Bronchial epithelial cell (primary cell): ENCODE measurements at regions not wholly inside any gene's neighbourhood (a gene's known extent, or its start where the extent isn't known, plus 50 kb on each side); places are given as distances from the start of the nearest gene placed in this dataset.

Experiments
- DNase-seq: peaks from one replicate; pipeline ENCODE4 v3.0.0-alpha.2; 2010; ENCODE audit warnings: low read depth
- FAIRE-seq: peaks from 2 replicates; lab custom pipeline; 2011; peaks lifted over from hg19 to GRCh38; lab: Jason Lieb, UNC
- H3K27me3 ChIP-seq: 2 replicates; pipeline ENCODE4 v1.5.1; 2011; ENCODE audit warnings: low read length; ENCODE audit not compliant: control insufficient read depth, insufficient read depth
- H3K36me3 ChIP-seq: 2 replicates; pipeline ENCODE4 v1.5.1; 2011; ENCODE audit warnings: low read length; ENCODE audit not compliant: control insufficient read depth, insufficient read depth
- H3K4me3 ChIP-seq: 2 replicates; pipeline ENCODE4 v1.5.1; 2011; ENCODE audit warnings: mild to moderate bottlenecking, low read depth, low read length, control low read depth
- CTCF ChIP-seq: IDR thresholded peaks from 2 replicates; pipeline ENCODE4 v1.5.1; 2011; ENCODE audit warnings: mild to moderate bottlenecking, moderate library complexity, low read length, control low read depth, inconsistent platforms; ENCODE audit not compliant: insufficient read depth, severe bottlenecking

DNA sequence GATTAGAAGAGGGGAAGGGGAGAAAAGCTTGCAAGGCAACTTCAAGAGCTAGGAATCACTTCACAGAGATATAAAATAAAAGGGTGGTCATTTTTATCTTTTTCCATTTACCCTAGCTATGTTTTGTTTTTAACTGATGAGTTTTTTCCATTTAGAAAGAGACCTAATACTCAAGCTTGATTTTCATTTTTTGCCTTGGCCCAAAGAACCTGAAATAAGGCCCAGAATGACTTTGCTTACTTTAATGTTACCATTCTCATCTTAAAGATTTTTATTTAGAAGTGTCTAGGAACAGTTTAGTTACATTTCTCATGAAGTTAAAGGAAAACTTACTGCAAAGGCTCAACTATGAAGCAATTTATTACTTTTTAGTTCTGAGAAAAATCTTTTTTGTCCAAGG is 276.3 kb upstream of the ZSWIM2 start:
- FAIRE-seq (no peak), DNase-seq (no peak)
- H3K36me3 ChIP-seq, result no peaks in the 10 kb centered on the region
- H3K4me3 ChIP-seq, result no peak overlapping the region
- no peaks in the 10 kb centered on the region for H3K27me3 ChIP-seq
- TF ChIP-seq CTCF, result no peak

GRCh38 chr2:187124529-187124928 is 275.6 kb upstream of the ZSWIM2 start:
- no peak for TF ChIP-seq CTCF
- FAIRE-seq, result no peak
- no peak for DNase-seq
- no peaks in the 10 kb centered on the region for H3K36me3 ChIP-seq
- no peak overlapping the region for H3K4me3 ChIP-seq
- H3K27me3 ChIP-seq, result no peaks in the 10 kb centered on the region

DNA sequence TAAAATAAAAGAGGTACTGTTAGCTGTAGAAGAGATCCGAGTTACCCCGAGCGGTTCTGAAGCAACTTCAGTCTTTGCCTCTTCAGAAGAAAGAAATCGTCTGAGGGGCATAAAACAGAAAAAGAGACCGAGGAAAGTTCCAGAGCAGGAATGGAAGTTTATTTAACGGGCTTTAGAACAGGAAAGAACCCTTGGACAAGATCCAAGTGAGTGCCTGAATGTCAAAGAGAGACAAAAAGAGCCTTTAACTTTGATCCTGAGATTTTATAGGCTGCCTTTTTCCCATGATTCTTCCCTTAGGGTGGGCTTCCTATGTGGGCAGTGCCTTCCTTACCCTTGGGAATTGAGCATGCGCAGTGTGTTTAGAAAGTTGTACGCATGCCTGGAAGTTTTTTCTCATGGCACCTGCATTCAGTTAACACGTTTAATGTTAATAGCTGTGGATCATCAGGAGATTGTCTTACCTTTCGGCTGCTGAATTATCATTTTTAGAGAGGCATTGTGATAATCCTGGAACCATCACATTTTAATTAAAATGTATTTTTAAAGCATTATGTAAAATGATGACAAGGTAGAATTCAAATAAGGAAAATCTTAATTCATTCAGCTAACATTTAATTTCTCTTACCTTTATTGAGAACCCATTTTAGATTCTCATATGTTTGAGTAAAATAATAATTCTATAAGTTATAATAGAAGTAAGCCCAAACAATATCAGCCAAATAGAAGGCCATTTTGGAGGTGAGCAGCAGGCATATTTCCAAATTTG is 269.5 kb upstream of the ZSWIM2 start:
- FAIRE-seq (no peak), DNase-seq (no peak)
- H3K4me3 ChIP-seq, result no peak overlapping the region
- no peaks in the 10 kb centered on the region for H3K36me3 ChIP-seq
- no peak for TF ChIP-seq CTCF
- no peaks in the 10 kb centered on the region for H3K27me3 ChIP-seq

DNA sequence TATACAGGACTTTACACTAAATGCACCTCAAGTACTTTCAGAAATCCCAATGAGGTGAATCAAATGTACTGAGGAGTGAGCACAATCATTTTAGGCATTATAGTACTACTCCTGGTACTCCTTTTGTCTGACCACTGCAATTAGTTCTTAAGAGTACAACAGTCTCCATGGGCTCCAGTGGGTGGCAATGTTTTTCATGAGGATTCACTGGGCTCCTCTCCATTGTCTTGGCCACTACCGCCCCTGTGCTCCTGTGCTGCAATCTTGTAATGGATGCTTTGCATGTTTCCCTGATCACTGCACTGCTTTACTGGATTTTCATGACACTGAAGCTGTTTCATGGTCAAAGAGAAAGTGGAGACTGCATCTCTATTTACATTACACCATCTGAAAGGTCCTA is 268.5 kb upstream of the ZSWIM2 start:
- no peaks in the 10 kb centered on the region for H3K27me3 ChIP-seq
- H3K36me3 ChIP-seq, result no peaks in the 10 kb centered on the region
- no peak for TF ChIP-seq CTCF
- H3K4me3 ChIP-seq, result no peak overlapping the region
- DNase-seq (no peak), FAIRE-seq (no peak)

- H3K27me3 ChIP-seq, result no peaks in the 10 kb centered on the region
- no peak for TF ChIP-seq CTCF
- FAIRE-seq (no peak), DNase-seq (no peak)
- no peak overlapping the region for H3K4me3 ChIP-seq
- H3K36me3 ChIP-seq, result no peaks in the 10 kb centered on the region
Observed at GRCh38 chr2:187115627-187116026, 266.7 kb upstream of the ZSWIM2 start.

DNA sequence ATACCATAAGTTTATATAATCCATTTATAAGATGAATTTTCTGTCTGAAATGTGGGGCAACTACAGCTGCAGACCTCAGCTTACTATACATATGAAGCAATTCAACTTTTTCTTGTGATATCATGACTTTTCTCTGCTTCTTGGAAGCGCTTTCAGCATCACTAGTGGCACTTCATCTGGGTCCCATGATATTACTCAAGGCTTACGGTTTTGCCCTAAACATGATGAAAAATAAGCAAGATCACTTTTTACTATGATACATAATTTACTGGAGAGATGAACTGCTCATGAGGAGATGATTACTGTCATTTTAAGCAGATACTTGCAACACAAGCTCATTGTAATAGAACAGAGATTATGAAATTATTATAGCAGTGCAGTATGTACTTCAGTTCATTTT is 258.0 kb upstream of the ZSWIM2 start:
- H3K4me3 ChIP-seq, result no peak overlapping the region
- H3K27me3 ChIP-seq, result no peaks in the 10 kb centered on the region
- no peak for TF ChIP-seq CTCF
- no peaks in the 10 kb centered on the region for H3K36me3 ChIP-seq
- no peak for FAIRE-seq
- no peak for DNase-seq
